Keratinocyte (primary cell): ENCODE measurements at regions not wholly inside any gene's neighbourhood (a gene's known extent, or its start where the extent isn't known, plus 50 kb on each side); places are given as distances from the start of the nearest gene placed in this dataset.
A peak's percentile ranks its signal among the peaks of the same experiment; 100 is the strongest.

ENCODE experiments used
- DNase-seq: peaks from one replicate; pipeline ENCODE4 v3.0.0-alpha.2; 2011; ENCODE audit warnings: low read depth, missing footprints, low spot score
- FAIRE-seq: peaks from 2 replicates; lab custom pipeline; 2011; peaks lifted over from hg19 to GRCh38; lab: Jason Lieb, UNC
- H2AFZ ChIP-seq: 2 replicates; pipeline ENCODE4 v1.6.0; 2012; ENCODE audit warnings: low read length, control low read depth, inconsistent platforms; ENCODE audit not compliant: control insufficient read depth
- H3K27ac ChIP-seq: 2 replicates; pipeline ENCODE4 v1.5.1; 2011; ENCODE audit warnings: low read length; ENCODE audit not compliant: control insufficient read depth, insufficient read depth
- H3K27me3 ChIP-seq: 3 replicates; pipeline ENCODE4 v1.6.0; 2011; ENCODE audit warnings: low read length; ENCODE audit not compliant: control insufficient read depth, insufficient read depth; ENCODE audit errors: extremely low read depth
- H3K36me3 ChIP-seq, 2 experiments: 2 replicates in 1 of 2; 3 replicates in 1 of 2; pipeline ENCODE4 v1.5.1; 2011; ENCODE audit warnings: low read length in 2 of 2, mild to moderate bottlenecking in 1 of 2; ENCODE audit not compliant: control insufficient read depth in 2 of 2, insufficient read depth in 2 of 2; ENCODE audit errors: extremely low read depth in 1 of 2
- H3K4me1 ChIP-seq: 3 replicates; pipeline ENCODE4 v1.5.1; 2011; ENCODE audit warnings: low read length; ENCODE audit not compliant: control insufficient read depth, insufficient read depth; ENCODE audit errors: extremely low read depth
- H3K4me2 ChIP-seq: 3 replicates; pipeline ENCODE4 v1.6.0; 2011; ENCODE audit warnings: low read depth, low read length; ENCODE audit not compliant: control insufficient read depth, insufficient read depth; ENCODE audit errors: extremely low read depth
- H3K4me3 ChIP-seq, 3 experiments: fragments of 200-600 bp in 1 of 3; sonication (generic) in 1 of 3; 2 replicates in 2 of 3; 3 replicates in 1 of 3; pipeline ENCODE4 v1.5.1; 2011 to 2016; ENCODE audit warnings: low read length in 3 of 3, mild to moderate bottlenecking in 3 of 3, control low read depth in 2 of 3, inconsistent platforms in 1 of 3, low read depth in 1 of 3, mixed read lengths in 1 of 3, mixed run types in 1 of 3, moderate library complexity in 1 of 3; ENCODE audit not compliant: control insufficient read depth in 2 of 3, insufficient read depth in 2 of 3; ENCODE audit errors: extremely low read depth in 1 of 3
- H3K79me2 ChIP-seq: 2 replicates; pipeline ENCODE4 v1.6.0; 2012; ENCODE audit warnings: low read length; ENCODE audit not compliant: control insufficient read depth, insufficient read depth
- H3K9ac ChIP-seq: 3 replicates; pipeline ENCODE4 v1.6.0; 2011; ENCODE audit warnings: low read length; ENCODE audit not compliant: control insufficient read depth, insufficient read depth; ENCODE audit errors: extremely low read depth
- H3K9me1 ChIP-seq: 3 replicates; pipeline ENCODE4 v1.6.0; 2011; ENCODE audit warnings: low read length; ENCODE audit not compliant: control insufficient read depth, insufficient read depth; ENCODE audit errors: extremely low read depth
- H3K9me3 ChIP-seq: 2 replicates; pipeline ENCODE4 v1.5.1; 2012; ENCODE audit warnings: low read depth, low read length; ENCODE audit not compliant: control insufficient read depth
- H4K20me1 ChIP-seq: 3 replicates; pipeline ENCODE4 v1.6.0; 2011; ENCODE audit warnings: low read length; ENCODE audit not compliant: control insufficient read depth, insufficient read depth; ENCODE audit errors: extremely low read depth
- CTCF ChIP-seq, 3 experiments: IDR thresholded peaks in 1 of 3; conservative IDR thresholded peaks in 1 of 3; optimal IDR thresholded peaks in 1 of 3; 2 replicates in 2 of 3; 3 replicates in 1 of 3; pipeline versions ENCODE3 to v1.5.1; 2011; ENCODE audit warnings: low read length in 3 of 3, mild to moderate bottlenecking in 3 of 3, moderate library complexity in 2 of 3, control low read depth in 1 of 3, inconsistent platforms in 1 of 3; ENCODE audit not compliant: insufficient read depth in 2 of 3; ENCODE audit errors: extremely low read depth in 1 of 3
- EZH2 ChIP-seq: IDR thresholded peaks from one replicate; pipeline ENCODE4 v1.6.1; 2012; ENCODE audit warnings: inconsistent platforms, mild to moderate bottlenecking, low read length, moderate library complexity
- dilution Hi-C: fragments of 300-500 bp; cut with MboI; formaldehyde crosslinking; loops from one replicate; pipeline ENCODE4 v1.7.0; 2020; ENCODE audit warnings: low sequenced_read_pairs; ENCODE audit not compliant: extremely low pct_ligation_motif_present

GRCh38 chr17:36856903-36857381, 80.3 kb upstream of the LHX1 start:
- TF ChIP-seq CTCF (optimal IDR thresholded peaks at IDR 0.05 in 1 of 3, IDR thresholded peaks at IDR 0.05 in 1 of 3, conservative IDR thresholded peaks at IDR 0.05 in 1 of 3; ENCODE audit: extremely low read depth in 1 of 3, insufficient read depth in 2 of 3, low read length in 3 of 3) = no peak
- TF ChIP-seq EZH2 = no peak
- no peaks in the 10 kb centered on the region for H3K36me3 ChIP-seq
- no peaks in the 10 kb centered on the region for H3K9me1 ChIP-seq
- no peaks in the 10 kb centered on the region for H4K20me1 ChIP-seq
- H3K27me3 ChIP-seq = no peaks in the 10 kb centered on the region
- H3K9ac ChIP-seq = peak overlapping the region; percentile 70
- H3K9me3 ChIP-seq = no peaks in the 10 kb centered on the region
- dilution Hi-C loops = no loop called here
- peak overlapping the region; percentile 63 for H2AFZ ChIP-seq
- H3K79me2 ChIP-seq = no peaks in the 10 kb centered on the region
- DNase-seq (no peak), FAIRE-seq (no peak)
- peaks cover 51% of the 10 kb centered on the region for H3K4me1 ChIP-seq
- H3K4me3 ChIP-seq = peak overlapping the region in 2 of 3 experiments; percentile 10 to 26
- peak overlapping the region; percentile 85 for H3K27ac ChIP-seq
- H3K4me2 ChIP-seq = peak overlapping the region; percentile 80

GRCh38 chr17:36857698-36858097, 79.6 kb upstream of the LHX1 start:
- no peak for DNase-seq
- Histone ChIP-seq H2AFZ (no peak overlapping the region), H3K4me1 (peaks cover 54% of the 10 kb centered on the region), H4K20me1 (no peaks in the 10 kb centered on the region), H3K4me2 (peak overlapping the region; percentile 80), H3K79me2 (no peaks in the 10 kb centered on the region), H3K36me3 (no peaks in the 10 kb centered on the region), H3K27ac (peak overlapping the region; percentile 85), H3K9me1 (no peaks in the 10 kb centered on the region), H3K9me3 (no peaks in the 10 kb centered on the region), H3K27me3 (no peaks in the 10 kb centered on the region), H3K4me3 (no peak overlapping the region), H3K9ac (no peak overlapping the region)
- dilution Hi-C loops = no loop called here
- FAIRE-seq = no peak
- TF ChIP-seq CTCF (optimal IDR thresholded peaks at IDR 0.05 in 1 of 3, IDR thresholded peaks at IDR 0.05 in 1 of 3, conservative IDR thresholded peaks at IDR 0.05 in 1 of 3; ENCODE audit: extremely low read depth in 1 of 3, insufficient read depth in 2 of 3, low read length in 3 of 3) (no peak), EZH2 (no peak)
